HG03097 (cell line): ENCODE measurements at regions not wholly inside any gene's neighbourhood (a gene's known extent, or its start where the extent isn't known, plus 50 kb on each side); places are given as distances from the start of the nearest gene placed in this dataset.

Experiments used
- ATAC-seq: cut with Tn5 transposase; IDR thresholded peaks from one replicate; pipeline ENCODE4 v1.9.1; 2021; ENCODE audit not compliant: unreplicated experiment, low FRiP score

GRCh38 chr7:46486256-46487206 lies 565.5 kb upstream of the IGFBP3 start:
- no peak for ATAC-seq

DNA sequence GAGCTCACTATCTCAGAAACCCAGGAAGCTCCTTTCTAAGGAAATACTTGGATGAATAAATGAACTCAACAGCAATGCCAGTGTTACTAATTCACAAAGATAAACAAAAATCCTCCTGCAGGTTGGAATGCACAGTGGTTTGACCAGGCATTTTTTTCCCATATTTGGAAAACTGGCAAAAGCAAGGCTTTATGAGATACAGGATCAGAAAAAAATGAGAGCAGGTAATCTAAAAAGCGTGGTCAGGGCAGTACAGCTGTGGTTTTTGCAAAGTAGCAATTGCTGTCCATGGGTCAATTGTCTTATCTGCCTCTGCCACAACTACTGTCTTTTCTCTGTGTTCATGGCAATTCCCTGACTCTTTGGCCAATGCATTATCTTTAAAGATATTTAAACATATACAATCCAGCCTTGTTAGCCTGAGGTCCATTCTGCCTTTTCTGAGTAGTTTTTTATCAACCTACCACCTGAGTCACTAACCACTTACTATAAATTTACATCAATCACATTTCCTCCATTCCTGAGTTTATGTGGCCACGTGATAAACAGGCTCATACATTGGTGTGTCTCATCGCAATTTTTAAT lies 564.5 kb upstream of the IGFBP3 start:
- ATAC-seq, result no peak

DNA sequence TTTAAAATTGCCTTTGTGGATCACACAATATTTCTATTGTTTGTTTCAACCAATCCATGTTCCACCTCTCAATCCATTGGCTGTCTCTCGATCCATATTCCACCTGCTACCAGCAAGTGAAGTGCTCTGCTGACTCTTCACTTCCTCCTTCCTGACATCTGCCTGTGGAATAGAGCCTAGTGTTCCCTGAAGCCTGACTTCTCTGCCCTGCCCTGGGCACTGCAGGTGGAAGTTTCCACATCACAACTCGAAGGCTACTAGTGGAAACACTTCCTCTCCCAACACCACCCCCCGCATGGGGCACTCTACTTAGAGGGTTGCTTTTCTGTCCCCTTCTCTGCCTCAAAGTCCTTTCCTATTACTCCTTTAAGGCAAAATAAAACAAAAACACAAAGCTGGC lies 563.8 kb upstream of the IGFBP3 start:
- no peak for ATAC-seq

DNA sequence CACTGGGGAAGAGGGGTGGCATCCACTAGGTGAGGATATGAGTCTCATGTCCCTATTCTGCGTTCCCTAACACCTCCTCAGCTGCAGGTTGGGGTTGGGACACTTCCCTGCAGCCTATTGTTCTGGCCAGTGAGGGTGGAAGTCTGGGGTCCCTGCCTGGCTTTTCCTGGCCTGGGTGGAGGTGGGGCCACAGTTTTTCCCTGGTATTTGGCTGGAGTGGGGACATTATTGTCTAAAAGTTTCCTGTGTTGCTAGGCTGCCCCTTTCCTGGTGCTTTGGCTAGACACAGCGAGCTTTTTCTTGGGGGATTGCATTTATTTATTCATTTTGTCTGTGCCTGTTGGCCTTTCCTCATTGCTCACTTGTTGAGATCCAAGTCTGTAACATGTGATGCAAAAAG lies 559.5 kb upstream of the IGFBP3 start:
- ATAC-seq, result no peak

- ATAC-seq, result no peak
These were observed 558.6 kb upstream of the IGFBP3 start for GRCh38 chr7:46479680-46480079.

GRCh38 chr7:46478046-46478445 lies 557.0 kb upstream of the IGFBP3 start:
- ATAC-seq, result no peak

- ATAC-seq, result no peak
These were observed 547.8 kb upstream of the IGFBP3 start for GRCh38 chr7:46468753-46469356.

GRCh38 chr7:46463170-46463569 lies 542.1 kb upstream of the IGFBP3 start:
- ATAC-seq, result no peak

DNA sequence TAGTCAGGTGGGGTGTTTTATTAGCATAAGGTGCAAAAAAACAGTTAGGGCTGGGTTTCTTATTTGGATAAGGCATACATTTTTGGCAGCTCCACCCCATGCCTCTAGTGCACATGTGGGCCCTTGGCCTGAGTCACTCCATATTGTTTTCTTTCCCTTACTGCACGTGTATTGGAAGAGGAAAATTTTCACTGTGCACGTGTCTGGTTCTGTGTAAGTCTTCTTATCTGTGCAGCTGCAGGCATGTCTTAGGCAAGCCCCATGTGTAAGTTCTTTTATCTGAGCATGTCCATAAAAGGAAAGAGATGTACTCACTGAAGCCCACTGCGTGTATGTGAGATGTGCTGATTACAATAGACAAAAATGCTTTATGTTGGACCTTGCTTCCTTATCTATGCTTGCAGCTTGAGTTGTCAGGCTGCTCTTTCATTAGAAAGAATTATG lies 540.3 kb upstream of the IGFBP3 start:
- ATAC-seq, result no peak

GRCh38 chr7:46459942-46460341 lies 538.9 kb upstream of the IGFBP3 start:
- no peak for ATAC-seq

GRCh38 chr7:46454816-46455215 lies 533.7 kb upstream of the IGFBP3 start:
- no peak for ATAC-seq

DNA sequence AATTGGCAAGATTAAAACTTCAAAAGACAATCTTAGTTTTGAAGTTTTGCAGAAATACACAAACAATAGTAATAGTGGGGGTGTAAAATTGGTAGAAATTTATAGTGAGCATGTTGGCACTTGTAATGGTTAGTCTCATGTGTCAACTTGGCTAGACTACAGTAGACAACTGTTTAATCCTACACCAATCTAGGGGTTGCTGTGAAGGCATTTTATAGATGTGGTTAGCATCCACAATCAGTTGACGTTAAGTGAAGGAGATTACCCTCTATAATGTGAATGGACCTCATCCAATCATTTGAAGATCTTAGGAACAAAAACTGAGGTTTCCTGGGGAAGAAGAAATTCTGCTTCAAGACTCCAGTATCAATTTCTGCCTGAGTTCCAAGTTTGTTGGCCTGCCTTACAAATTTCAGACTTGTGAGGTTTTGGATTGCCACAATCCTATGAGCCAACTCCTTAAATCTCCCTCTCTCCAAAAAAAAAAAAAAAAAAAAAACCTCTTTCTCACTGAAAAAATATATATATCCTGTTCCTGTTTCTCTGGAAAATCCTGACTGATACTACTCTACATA lies 531.6 kb upstream of the IGFBP3 start:
- ATAC-seq, result no peak

- no peak for ATAC-seq
These were observed 530.8 kb upstream of the IGFBP3 start for GRCh38 chr7:46451846-46452245.

DNA sequence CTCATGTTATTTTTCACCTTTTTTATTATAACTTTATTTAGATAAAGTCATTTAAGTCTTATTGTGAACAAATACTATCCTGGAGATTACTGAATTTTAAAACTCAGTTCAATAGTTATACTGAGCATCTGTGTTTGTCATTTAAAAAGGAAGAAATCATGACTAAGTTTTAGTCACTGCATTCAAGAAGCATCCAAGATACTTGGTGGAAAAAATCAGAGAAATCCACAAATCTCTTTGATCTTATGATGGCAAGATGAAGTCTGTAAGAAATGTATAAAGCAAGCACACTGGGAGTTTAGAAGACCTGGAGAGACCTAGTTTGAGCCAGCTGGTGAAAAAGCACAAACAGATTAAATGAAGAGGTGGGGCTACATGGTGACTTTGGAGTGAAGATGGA lies 529.8 kb upstream of the IGFBP3 start:
- ATAC-seq, result no peak

DNA sequence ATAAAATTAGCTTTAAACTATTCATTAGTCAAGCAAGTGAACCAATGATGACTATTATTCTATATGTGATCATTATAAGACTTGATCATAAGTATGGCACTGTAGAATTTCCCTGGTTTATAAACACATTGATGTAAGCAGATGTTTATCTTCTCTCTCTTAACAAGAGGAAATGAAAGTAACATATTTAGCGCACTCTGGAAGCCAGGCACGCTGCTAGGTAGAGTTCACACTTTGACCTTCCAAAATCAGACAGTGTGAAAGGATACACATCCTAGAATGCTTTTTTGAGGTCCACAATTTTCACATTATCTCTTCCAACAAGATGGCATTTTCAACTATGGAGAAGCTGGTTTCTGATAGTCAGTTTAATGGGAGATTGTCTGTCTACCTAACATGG lies 529.4 kb upstream of the IGFBP3 start:
- ATAC-seq, result no peak

DNA sequence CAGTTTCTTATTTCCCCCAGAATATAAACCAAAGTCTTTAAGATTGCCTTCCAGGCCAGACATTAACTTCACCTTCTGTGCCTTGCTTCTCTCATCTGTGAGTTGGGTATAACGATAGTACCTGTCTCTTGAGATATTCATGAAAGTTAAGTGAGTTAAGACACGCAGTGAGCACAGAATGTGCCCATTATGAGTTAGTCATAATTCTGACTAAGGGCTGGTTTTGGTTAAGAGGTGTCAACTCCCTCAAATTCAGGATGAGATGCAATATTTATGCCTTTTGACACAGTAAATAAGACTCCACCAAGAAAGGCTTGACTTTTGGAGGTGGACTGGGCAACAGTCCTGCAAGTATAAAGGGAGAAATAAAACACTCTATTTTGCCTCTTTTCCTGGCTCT lies 528.7 kb upstream of the IGFBP3 start:
- ATAC-seq, result no peak

- ATAC-seq, result no peak
These were observed 527.4 kb upstream of the IGFBP3 start for GRCh38 chr7:46448478-46448877.

DNA sequence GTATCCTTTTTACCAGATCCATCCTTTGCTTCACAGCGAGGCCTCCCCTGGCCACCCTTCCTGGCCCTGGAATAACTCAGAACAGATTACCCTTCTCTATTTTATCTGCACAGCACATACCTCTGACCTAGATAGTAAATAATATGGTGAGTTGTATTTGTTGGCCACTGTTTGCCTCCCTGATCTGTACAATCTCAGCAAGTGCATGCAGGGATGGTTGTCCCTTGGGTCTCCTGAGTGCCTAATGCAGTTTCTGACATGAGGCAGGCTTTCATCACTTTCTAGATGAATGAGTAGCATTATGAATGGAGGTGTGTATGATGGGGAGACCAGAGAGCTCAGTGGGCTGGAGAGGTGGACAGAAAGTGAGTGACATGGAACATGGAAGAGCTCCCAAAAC lies 525.1 kb upstream of the IGFBP3 start:
- ATAC-seq, result no peak

GRCh38 chr7:46444256-46444655 lies 523.2 kb upstream of the IGFBP3 start:
- no peak for ATAC-seq

GRCh38 chr7:46440186-46440585 lies 519.1 kb upstream of the IGFBP3 start:
- no peak for ATAC-seq

DNA sequence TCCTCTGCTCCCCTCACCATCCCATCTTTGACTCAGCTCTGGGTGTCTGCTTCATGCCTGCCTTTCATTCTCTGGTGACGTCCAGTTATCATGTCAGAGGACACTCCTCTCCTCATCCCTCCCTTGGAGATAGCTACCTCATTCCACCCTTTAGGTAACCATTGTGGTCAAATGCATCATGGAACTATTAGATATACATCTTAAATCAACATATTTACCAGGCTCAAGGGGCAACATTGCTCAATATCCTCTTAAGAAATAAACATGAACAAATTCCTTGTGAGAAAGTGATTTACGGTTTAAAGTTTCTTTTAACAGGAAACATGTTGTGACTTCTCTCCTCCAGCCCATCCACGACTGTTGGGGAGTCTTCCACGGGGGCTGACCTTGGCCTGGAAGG lies 511.6 kb upstream of the IGFBP3 start:
- ATAC-seq, result no peak
